Neural cell (in vitro differentiated cells): ENCODE measurements at regions not wholly inside any gene's neighbourhood (a gene's known extent, or its start where the extent isn't known, plus 50 kb on each side); places are given as distances from the start of the nearest gene placed in this dataset.

Source experiments
- H2AFZ ChIP-seq: fragments of 200-600, 300-800 bp; sonication (generic), shearing (Covaris generic); 2 replicates; pipeline ENCODE4 v1.6.0; 2014; ENCODE audit warnings: low read depth, mild to moderate bottlenecking, antibody characterized with exemption, low read length, moderate library complexity
- H3F3A ChIP-seq: fragments of 200-600 bp; shearing (Covaris generic); 2 replicates; pipeline ENCODE4 v1.6.1; 2016; ENCODE audit warnings: mild to moderate bottlenecking, moderate library complexity, mixed read lengths, antibody characterized with exemption, low read length; ENCODE audit not compliant: insufficient read depth, poor library complexity, severe bottlenecking
- H3K27ac ChIP-seq: fragments of 200-600, 300-800 bp; sonication (generic), shearing (Covaris generic); 2 replicates; pipeline ENCODE4 v1.5.1; 2014; ENCODE audit warnings: mild to moderate bottlenecking, low read length, moderate library complexity
- H3K27me3 ChIP-seq: fragments of 300-800, 200-600 bp; sonication (generic), shearing (Covaris generic); 2 replicates; pipeline ENCODE4 v1.6.0; 2014; ENCODE audit warnings: mild to moderate bottlenecking, low read depth, low read length, moderate library complexity; ENCODE audit not compliant: insufficient read depth
- H3K36me3 ChIP-seq: fragments of 300-800, 200-600 bp; sonication (generic), shearing (Covaris generic); 2 replicates; pipeline ENCODE4 v1.5.1; 2014; ENCODE audit warnings: mild to moderate bottlenecking, antibody characterized with exemption, low read length, moderate library complexity; ENCODE audit not compliant: insufficient read depth
- H3K4me2 ChIP-seq: fragments of 300-800, 200-600 bp; sonication (generic), shearing (Covaris generic); 2 replicates; pipeline ENCODE4 v1.6.0; 2014; ENCODE audit warnings: mild to moderate bottlenecking, low read length
- H3K4me3 ChIP-seq: fragments of 300-800, 200-600 bp; sonication (generic), shearing (Covaris generic); 2 replicates; pipeline ENCODE4 v1.5.1; 2014; ENCODE audit warnings: mild to moderate bottlenecking, low read length, moderate library complexity
- H3K79me2 ChIP-seq: fragments of 200-600 bp; shearing (Covaris generic); replicated peaks from 2 replicates; pipeline ENCODE4 v1.6.0; 2014; ENCODE audit warnings: mild to moderate bottlenecking, low read length, moderate library complexity; ENCODE audit not compliant: insufficient read depth
- H3K9ac ChIP-seq: fragments of 300-800, 200-600 bp; sonication (generic), shearing (Covaris generic); 2 replicates; pipeline ENCODE4 v1.6.1; 2016; ENCODE audit warnings: mild to moderate bottlenecking, low read length, mixed read lengths
- H3K9me2 ChIP-seq: fragments of 200-600 bp; shearing (Covaris generic); 2 replicates; pipeline ENCODE4 v1.6.1; 2016; ENCODE audit warnings: mild to moderate bottlenecking, low read length, mixed read lengths; ENCODE audit not compliant: insufficient read depth
- H3K9me3 ChIP-seq: fragments of 200-600, 300-800 bp; sonication (generic), shearing (Covaris generic); 2 replicates; pipeline ENCODE4 v1.6.1; 2016; ENCODE audit warnings: mild to moderate bottlenecking, mixed run types, low read length, moderate library complexity, mixed read lengths
- H4K20me1 ChIP-seq: fragments of 200-600 bp; shearing (Covaris generic); 2 replicates; pipeline ENCODE4 v1.6.1; 2016; ENCODE audit warnings: mild to moderate bottlenecking, mixed run types; ENCODE audit not compliant: insufficient read depth
- EP300 ChIP-seq: fragments of 450-650 bp; conservative IDR thresholded peaks from 2 replicates; pipeline ENCODE4 v1.6.1; 2014; ENCODE audit warnings: antibody characterized with exemption, mild to moderate bottlenecking, moderate library complexity; ENCODE audit not compliant: poor library complexity, severe bottlenecking
- EZH2 ChIP-seq: fragments of 200-600, 300-800 bp; shearing (Covaris generic), sonication (generic); IDR thresholded peaks from 2 replicates; pipeline ENCODE4 v1.6.1; 2014; ENCODE audit warnings: antibody characterized with exemption, low read length, borderline replicate concordance, mild to moderate bottlenecking; ENCODE audit not compliant: insufficient read depth, poor library complexity, severe bottlenecking
- MXI1 ChIP-seq: fragments of 450-650 bp; conservative IDR thresholded peaks from 2 replicates; pipeline ENCODE4 v1.6.1; 2014; ENCODE audit warnings: antibody characterized with exemption, mild to moderate bottlenecking; ENCODE audit not compliant: poor library complexity, severe bottlenecking
- POLR2AphosphoS5 ChIP-seq: IDR thresholded peaks from 2 replicates; pipeline ENCODE4 v1.6.1; 2012
- RAD21 ChIP-seq: fragments of 450-650 bp; conservative IDR thresholded peaks from 2 replicates; pipeline ENCODE4 v1.6.1; 2014; ENCODE audit warnings: antibody characterized with exemption, mild to moderate bottlenecking, moderate library complexity
- SMC3 ChIP-seq: fragments of 450-650 bp; conservative IDR thresholded peaks from 2 replicates; pipeline ENCODE4 v1.6.1; 2014; ENCODE audit warnings: antibody characterized with exemption, mild to moderate bottlenecking, moderate library complexity; ENCODE audit not compliant: poor library complexity
- TAF1 ChIP-seq: IDR thresholded peaks from 2 replicates; pipeline ENCODE4 v1.6.1; 2012; ENCODE audit warnings: low read depth
- TF ChIP-seq, protein P1 (sequence below): IDR thresholded peaks from 2 replicates; pipeline ENCODE4 v1.6.1; 2012; ENCODE audit warnings: borderline replicate concordance
- TF ChIP-seq, protein P2 (sequence below): fragments of 450-650 bp; IDR thresholded peaks from 2 replicates; pipeline ENCODE4 v1.5.1; 2014; ENCODE audit warnings: antibody characterized with exemption, mild to moderate bottlenecking, moderate library complexity; ENCODE audit not compliant: poor library complexity, severe bottlenecking

DNA sequence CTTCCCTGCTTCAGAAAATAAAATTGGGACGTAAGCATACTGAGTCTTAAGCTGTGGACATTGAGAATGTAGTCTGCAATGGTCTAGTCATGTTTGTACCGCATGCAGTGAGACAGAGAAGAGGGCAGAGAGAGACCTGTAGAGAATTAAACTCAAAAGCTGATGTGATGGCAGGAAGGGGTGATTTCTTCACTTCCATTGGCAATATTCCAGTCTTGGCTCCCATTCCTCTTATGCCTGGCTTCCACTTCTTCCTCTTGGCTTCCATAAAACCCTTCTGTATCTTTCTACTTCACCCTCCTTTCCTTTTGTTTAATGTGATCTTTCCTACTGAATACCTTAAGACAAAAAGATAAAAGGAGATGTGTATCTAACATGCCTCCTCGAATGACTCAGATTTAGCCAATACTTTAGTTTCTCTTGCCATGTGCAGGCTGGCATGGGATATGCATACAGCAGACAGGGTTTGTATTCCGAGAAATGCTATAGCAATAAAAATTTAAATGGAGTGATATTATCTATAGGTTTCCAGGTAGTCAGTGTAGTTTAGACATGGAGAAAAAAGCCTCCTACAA is 423.1 kb upstream of the DYNLRB2 start:
- no peaks in the 10 kb centered on the region for H4K20me1 ChIP-seq
- H3K36me3 ChIP-seq = no peaks in the 10 kb centered on the region
- H3K4me3 ChIP-seq = no peak overlapping the region
- no peaks in the 10 kb centered on the region for H3K27me3 ChIP-seq
- no peak overlapping the region for H2AFZ ChIP-seq
- no peaks in the 10 kb centered on the region for H3K79me2 ChIP-seq
- H3K9me2 ChIP-seq = no peaks in the 10 kb centered on the region
- H3K27ac ChIP-seq = no peak overlapping the region
- no peaks in the 10 kb centered on the region for H3K9me3 ChIP-seq
- H3K9ac ChIP-seq = no peak overlapping the region
- H3F3A ChIP-seq = no peaks in the 10 kb centered on the region
- no peak for TF ChIP-seq EZH2
- TF ChIP-seq, protein P1, sequence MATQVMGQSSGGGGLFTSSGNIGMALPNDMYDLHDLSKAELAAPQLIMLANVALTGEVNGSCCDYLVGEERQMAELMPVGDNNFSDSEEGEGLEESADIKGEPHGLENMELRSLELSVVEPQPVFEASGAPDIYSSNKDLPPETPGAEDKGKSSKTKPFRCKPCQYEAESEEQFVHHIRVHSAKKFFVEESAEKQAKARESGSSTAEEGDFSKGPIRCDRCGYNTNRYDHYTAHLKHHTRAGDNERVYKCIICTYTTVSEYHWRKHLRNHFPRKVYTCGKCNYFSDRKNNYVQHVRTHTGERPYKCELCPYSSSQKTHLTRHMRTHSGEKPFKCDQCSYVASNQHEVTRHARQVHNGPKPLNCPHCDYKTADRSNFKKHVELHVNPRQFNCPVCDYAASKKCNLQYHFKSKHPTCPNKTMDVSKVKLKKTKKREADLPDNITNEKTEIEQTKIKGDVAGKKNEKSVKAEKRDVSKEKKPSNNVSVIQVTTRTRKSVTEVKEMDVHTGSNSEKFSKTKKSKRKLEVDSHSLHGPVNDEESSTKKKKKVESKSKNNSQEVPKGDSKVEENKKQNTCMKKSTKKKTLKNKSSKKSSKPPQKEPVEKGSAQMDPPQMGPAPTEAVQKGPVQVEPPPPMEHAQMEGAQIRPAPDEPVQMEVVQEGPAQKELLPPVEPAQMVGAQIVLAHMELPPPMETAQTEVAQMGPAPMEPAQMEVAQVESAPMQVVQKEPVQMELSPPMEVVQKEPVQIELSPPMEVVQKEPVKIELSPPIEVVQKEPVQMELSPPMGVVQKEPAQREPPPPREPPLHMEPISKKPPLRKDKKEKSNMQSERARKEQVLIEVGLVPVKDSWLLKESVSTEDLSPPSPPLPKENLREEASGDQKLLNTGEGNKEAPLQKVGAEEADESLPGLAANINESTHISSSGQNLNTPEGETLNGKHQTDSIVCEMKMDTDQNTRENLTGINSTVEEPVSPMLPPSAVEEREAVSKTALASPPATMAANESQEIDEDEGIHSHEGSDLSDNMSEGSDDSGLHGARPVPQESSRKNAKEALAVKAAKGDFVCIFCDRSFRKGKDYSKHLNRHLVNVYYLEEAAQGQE = no peak
- no peak for TF ChIP-seq TAF1
- no peak for TF ChIP-seq MXI1
- no peak for TF ChIP-seq EP300
- TF ChIP-seq SMC3 = no peak
- TF ChIP-seq RAD21 = no peak
- TF ChIP-seq POLR2AphosphoS5 = no peak
- TF ChIP-seq, protein P2, sequence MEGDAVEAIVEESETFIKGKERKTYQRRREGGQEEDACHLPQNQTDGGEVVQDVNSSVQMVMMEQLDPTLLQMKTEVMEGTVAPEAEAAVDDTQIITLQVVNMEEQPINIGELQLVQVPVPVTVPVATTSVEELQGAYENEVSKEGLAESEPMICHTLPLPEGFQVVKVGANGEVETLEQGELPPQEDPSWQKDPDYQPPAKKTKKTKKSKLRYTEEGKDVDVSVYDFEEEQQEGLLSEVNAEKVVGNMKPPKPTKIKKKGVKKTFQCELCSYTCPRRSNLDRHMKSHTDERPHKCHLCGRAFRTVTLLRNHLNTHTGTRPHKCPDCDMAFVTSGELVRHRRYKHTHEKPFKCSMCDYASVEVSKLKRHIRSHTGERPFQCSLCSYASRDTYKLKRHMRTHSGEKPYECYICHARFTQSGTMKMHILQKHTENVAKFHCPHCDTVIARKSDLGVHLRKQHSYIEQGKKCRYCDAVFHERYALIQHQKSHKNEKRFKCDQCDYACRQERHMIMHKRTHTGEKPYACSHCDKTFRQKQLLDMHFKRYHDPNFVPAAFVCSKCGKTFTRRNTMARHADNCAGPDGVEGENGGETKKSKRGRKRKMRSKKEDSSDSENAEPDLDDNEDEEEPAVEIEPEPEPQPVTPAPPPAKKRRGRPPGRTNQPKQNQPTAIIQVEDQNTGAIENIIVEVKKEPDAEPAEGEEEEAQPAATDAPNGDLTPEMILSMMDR = no peak
- no peak overlapping the region for H3K4me2 ChIP-seq

DNA sequence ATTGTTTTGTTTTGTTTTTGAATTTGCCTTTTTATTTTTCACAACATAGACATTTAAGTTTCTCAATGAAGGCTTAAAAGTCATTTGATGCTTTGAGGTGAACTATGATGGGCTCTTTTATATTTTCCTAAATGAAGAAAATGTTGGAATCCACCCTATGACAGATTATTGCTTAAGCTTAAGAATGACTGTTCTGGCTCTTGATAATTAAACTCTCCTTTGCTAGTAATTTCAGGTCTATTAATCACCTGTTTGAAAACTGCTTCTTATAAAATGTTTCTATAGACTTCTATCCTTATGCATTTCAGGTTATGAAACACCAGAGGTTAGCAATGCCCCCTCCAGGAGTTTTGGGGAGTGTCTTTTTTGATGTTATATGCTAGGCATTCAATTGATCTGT is 424.1 kb upstream of the DYNLRB2 start:
- Histone ChIP-seq H3K36me3 (no peaks in the 10 kb centered on the region), H3K27me3 (no peaks in the 10 kb centered on the region), H3K9me2 (no peaks in the 10 kb centered on the region), H3F3A (no peaks in the 10 kb centered on the region), H3K4me2 (no peak overlapping the region), H3K27ac (no peak overlapping the region), H3K9ac (no peak overlapping the region), H3K79me2 (no peaks in the 10 kb centered on the region), H2AFZ (no peak overlapping the region), H4K20me1 (no peaks in the 10 kb centered on the region), H3K9me3 (no peaks in the 10 kb centered on the region), H3K4me3 (no peak overlapping the region)
- no peak for TF ChIP-seq TAF1
- no peak for TF ChIP-seq RAD21
- no peak for TF ChIP-seq MXI1
- TF ChIP-seq SMC3 = no peak
- TF ChIP-seq EP300 = no peak
- no peak for TF ChIP-seq EZH2
- no peak for TF ChIP-seq POLR2AphosphoS5
- TF ChIP-seq, protein P1 = no peak
- TF ChIP-seq, protein P2 = no peak
